OCI-LY1 (cell line): ENCODE measurements at regions not wholly inside any gene's neighbourhood (a gene's known extent, or its start where the extent isn't known, plus 50 kb on each side); places are given as distances from the start of the nearest gene placed in this dataset.
"Not testable (repeated sequence)": the region's sequence is repeated elsewhere in the genome, so short reads cannot be mapped to it uniquely, and the experiment has no call there.

Experiments used
- H2AFZ ChIP-seq: fragments of 200-600 bp; sonication (generic), shearing (Covaris generic); 2 replicates; pipeline ENCODE4 v1.6.0; 2014; ENCODE audit warnings: antibody characterized with exemption, mild to moderate bottlenecking, low read length
- H3F3A ChIP-seq: fragments of 200-600 bp; sonication (generic), shearing (Covaris generic); 2 replicates; pipeline ENCODE4 v1.6.0; 2014; ENCODE audit warnings: mild to moderate bottlenecking, antibody characterized with exemption, low read length, moderate library complexity; ENCODE audit not compliant: insufficient read depth
- H3K27ac ChIP-seq: fragments of 200-600 bp; sonication (generic); 2 replicates; pipeline ENCODE4 v1.5.1; 2014; ENCODE audit warnings: low read length, mixed run types, mild to moderate bottlenecking, low read depth; ENCODE audit not compliant: poor library complexity, severe bottlenecking
- H3K27me3 ChIP-seq: fragments of 200-600 bp; sonication (generic); 2 replicates; pipeline ENCODE4 v1.6.0; 2014; ENCODE audit warnings: antibody characterized with exemption, mild to moderate bottlenecking, low read length, moderate library complexity; ENCODE audit not compliant: insufficient read depth
- H3K36me3 ChIP-seq: fragments of 200-600 bp; sonication (generic); 2 replicates; pipeline ENCODE4 v1.6.1; 2014; ENCODE audit warnings: mild to moderate bottlenecking, antibody characterized with exemption, low read length, moderate library complexity, mixed read lengths; ENCODE audit not compliant: insufficient read depth
- H3K4me1 ChIP-seq: fragments of 200-600 bp; sonication (generic); 2 replicates; pipeline ENCODE4 v1.5.1; 2014; ENCODE audit warnings: mild to moderate bottlenecking, low read length, moderate library complexity; ENCODE audit not compliant: insufficient read depth, severe bottlenecking
- H3K4me2 ChIP-seq: fragments of 200-600 bp; sonication (generic), shearing (Covaris generic); 2 replicates; pipeline ENCODE4 v1.6.1; 2014; ENCODE audit warnings: low read length
- H3K4me3 ChIP-seq: fragments of 200-600 bp; sonication (generic); 2 replicates; pipeline ENCODE4 v1.5.1; 2014; ENCODE audit warnings: low read length, low read depth, mild to moderate bottlenecking, mixed read lengths; ENCODE audit not compliant: poor library complexity, severe bottlenecking
- H3K79me2 ChIP-seq: fragments of 200-600 bp; shearing (Covaris generic); 2 replicates; pipeline ENCODE4 v1.6.1; 2016; ENCODE audit warnings: mixed run types, low read length, mixed read lengths; ENCODE audit not compliant: insufficient read depth
- H3K9ac ChIP-seq: fragments of 200-600 bp; sonication (generic), shearing (Covaris generic); 2 replicates; pipeline ENCODE4 v1.6.1; 2014; ENCODE audit warnings: mild to moderate bottlenecking, low read length, mixed read lengths
- H3K9me2 ChIP-seq: fragments of 200-600 bp; sonication (generic), shearing (Covaris generic); 2 replicates; pipeline ENCODE4 v1.6.1; 2014; ENCODE audit warnings: low read depth, mild to moderate bottlenecking, low read length, mixed read lengths
- H3K9me3 ChIP-seq: fragments of 200-600 bp; shearing (Covaris generic); 2 replicates; pipeline ENCODE4 v1.6.1; 2014; ENCODE audit warnings: low read length, mixed read lengths
- H4K20me1 ChIP-seq: fragments of 200-600 bp; sonication (generic), shearing (Covaris generic); 2 replicates; pipeline ENCODE4 v1.6.0; 2016; ENCODE audit warnings: mild to moderate bottlenecking, low read length; ENCODE audit not compliant: insufficient read depth
- CTCF ChIP-seq: fragments of 200-600 bp; sonication (generic), shearing (Covaris generic); IDR thresholded peaks from 2 replicates; pipeline ENCODE4 v1.5.1; 2017; ENCODE audit warnings: mild to moderate bottlenecking, antibody characterized with exemption, low read length, moderate library complexity, mixed read lengths
- EZH2 ChIP-seq: fragments of 200-600 bp; sonication (generic), shearing (Covaris generic); IDR thresholded peaks from 2 replicates; pipeline ENCODE4 v1.8.0; 2017; ENCODE audit warnings: borderline replicate concordance, mixed run types, mild to moderate bottlenecking, antibody characterized with exemption, low read length, moderate library complexity, mixed read lengths

DNA sequence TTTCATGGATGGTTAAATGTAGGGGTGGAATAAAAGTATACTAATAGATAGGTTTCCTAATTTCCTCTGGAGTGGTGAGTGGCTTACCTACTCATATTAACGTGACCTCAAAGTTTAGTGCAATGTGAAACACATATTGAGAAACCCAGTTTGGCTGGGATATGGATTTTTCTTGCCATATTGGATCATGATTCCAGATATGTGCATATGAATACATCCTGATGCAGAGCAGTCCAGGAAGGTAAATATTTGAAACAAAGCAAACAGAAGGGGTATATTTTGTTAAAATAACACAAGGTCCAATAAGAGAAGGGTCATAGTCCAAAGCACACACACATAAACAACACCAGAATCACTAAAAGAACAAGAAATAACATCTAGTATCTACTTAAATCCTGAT is 608.1 kb downstream of the PKHD1 start:
- Histone ChIP-seq H3F3A (no peaks in the 10 kb centered on the region), H3K36me3 (no peaks in the 10 kb centered on the region), H3K9ac (no peak overlapping the region), H3K9me3 (no peaks in the 10 kb centered on the region), H3K9me2 (no peaks in the 10 kb centered on the region), H4K20me1 (no peaks in the 10 kb centered on the region), H3K4me2 (no peak overlapping the region), H3K4me1 (no peaks in the 10 kb centered on the region), H3K27ac (no peak overlapping the region), H3K79me2 (no peaks in the 10 kb centered on the region), H3K27me3 (no peaks in the 10 kb centered on the region), H2AFZ (no peak overlapping the region), H3K4me3 (no peak overlapping the region)
- TF ChIP-seq EZH2 (no peak), CTCF (no peak)

DNA sequence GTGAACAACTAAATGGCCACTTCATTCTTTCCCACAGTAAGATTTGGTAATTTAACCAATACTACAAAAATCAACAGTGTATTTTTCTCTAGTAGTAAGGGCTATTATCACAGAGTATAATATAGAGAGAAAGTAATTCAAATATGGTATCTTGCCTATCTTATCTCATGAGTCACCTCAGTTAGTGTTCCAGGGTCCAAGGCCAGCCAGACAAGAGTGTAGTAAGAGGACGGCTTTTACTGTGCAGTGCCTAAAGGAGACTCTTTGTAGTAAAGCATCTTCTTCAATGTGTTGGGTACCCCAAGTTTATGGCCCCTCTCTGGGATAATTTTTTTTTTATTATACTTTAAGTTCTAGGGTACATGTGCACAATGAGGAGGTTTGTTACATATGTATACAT is 607.4 kb downstream of the PKHD1 start:
- H4K20me1 ChIP-seq = no peaks in the 10 kb centered on the region
- no peaks in the 10 kb centered on the region for H3K9me2 ChIP-seq
- H3K36me3 ChIP-seq = no peaks in the 10 kb centered on the region
- H3F3A ChIP-seq = no peaks in the 10 kb centered on the region
- no peak overlapping the region for H3K4me3 ChIP-seq
- no peak overlapping the region for H3K4me2 ChIP-seq
- H3K79me2 ChIP-seq = no peaks in the 10 kb centered on the region
- no peak for TF ChIP-seq CTCF
- no peak for TF ChIP-seq EZH2
- H2AFZ ChIP-seq = no peak overlapping the region
- H3K4me1 ChIP-seq = no peaks in the 10 kb centered on the region
- H3K9ac ChIP-seq = no peak overlapping the region
- H3K27ac ChIP-seq = no peak overlapping the region
- no peaks in the 10 kb centered on the region for H3K9me3 ChIP-seq
- H3K27me3 ChIP-seq = no peaks in the 10 kb centered on the region

GRCh38 chr6:51485869-51486268 is 601.5 kb downstream of the PKHD1 start:
- not testable (repeated sequence) for H3K27ac ChIP-seq, H4K20me1 ChIP-seq, H3K4me2 ChIP-seq, H3K4me3 ChIP-seq, H3K36me3 ChIP-seq, H3K9me2 ChIP-seq, H3K27me3 ChIP-seq, H3K4me1 ChIP-seq, H3F3A ChIP-seq, H3K9ac ChIP-seq, H3K79me2 ChIP-seq, H2AFZ ChIP-seq, H3K9me3 ChIP-seq

- Histone ChIP-seq H3K79me2 (no peaks in the 10 kb centered on the region), H3K27ac (no peak overlapping the region), H3K4me1 (no peaks in the 10 kb centered on the region), H3K4me3 (no peak overlapping the region), H3F3A (no peaks in the 10 kb centered on the region), H3K9me3 (no peaks in the 10 kb centered on the region), H2AFZ (no peak overlapping the region), H3K27me3 (no peaks in the 10 kb centered on the region), H4K20me1 (no peaks in the 10 kb centered on the region), H3K9me2 (no peaks in the 10 kb centered on the region), H3K9ac (no peak overlapping the region), H3K4me2 (no peak overlapping the region), H3K36me3 (no peaks in the 10 kb centered on the region)
- no peak for TF ChIP-seq EZH2
- no peak for TF ChIP-seq CTCF
These were observed 599.5 kb downstream of the PKHD1 start for GRCh38 chr6:51487937-51488336.
